SK-N-SH (cell line): ENCODE measurements at regions not wholly inside any gene's neighbourhood (a gene's known extent, or its start where the extent isn't known, plus 50 kb on each side); places are given as distances from the start of the nearest gene placed in this dataset.

Source experiments
- CTCF ChIA-PET: fragments of 300-600, 350-600 bp; formaldehyde crosslinking; extraction: SDS; loops from one replicate; lab custom pipeline; 2021; lab: Yijun Ruan, JAX
- POLR2A ChIA-PET: fragments of 350-600 bp; sonication (Branson Sonifier 250); formaldehyde crosslinking; extraction: SDS; loops from one replicate; lab custom pipeline; 2020; ENCODE audit warnings: antibody characterized with exemption, inconsistent platforms; lab: Yijun Ruan, JAX
- DNase-seq: peaks from one replicate; pipeline ENCODE4 v3.0.0; 2012
- H2AFZ ChIP-seq: fragments of 200-600 bp; sonication (generic); 2 replicates; pipeline ENCODE4 v1.8.1; 2016; ENCODE audit warnings: antibody characterized with exemption, mild to moderate bottlenecking, low read depth
- H3F3A ChIP-seq: fragments of 200-600 bp; sonication (generic); replicated peaks from 2 replicates; pipeline ENCODE3; 2016; ENCODE audit warnings: antibody characterized with exemption, mild to moderate bottlenecking; ENCODE audit not compliant: insufficient read depth
- H3K27ac ChIP-seq, 2 experiments: fragments of 200-500 bp in 1 of 2; fragments of 200-600 bp in 1 of 2; sonication (Bioruptor generic) in 1 of 2; sonication (generic), shearing (Covaris generic) in 1 of 2; 2 replicates each; pipeline versions ENCODE4 v1.5.1 to v1.6.1; 2014 to 2016; ENCODE audit warnings: low read depth in 2 of 2, inconsistent platforms in 1 of 2, low read length in 1 of 2, mild to moderate bottlenecking in 1 of 2, mixed read lengths in 1 of 2
- H3K27me3 ChIP-seq: fragments of 200-600 bp; sonication (generic), shearing (Covaris generic); 2 replicates; pipeline ENCODE4 v1.6.1; 2016; ENCODE audit warnings: mixed run types; ENCODE audit not compliant: insufficient read depth
- H3K36me3 ChIP-seq, 2 experiments: fragments of 200-500 bp in 1 of 2; fragments of 200-600 bp in 1 of 2; sonication (Bioruptor generic) in 1 of 2; sonication (generic) in 1 of 2; replicated peaks in 1 of 2; 2 replicates each; pipeline versions ENCODE3 to v1.5.1; 2014 to 2016; ENCODE audit warnings: low read length in 1 of 2, mild to moderate bottlenecking in 1 of 2; ENCODE audit not compliant: insufficient read depth in 2 of 2, control insufficient read depth in 1 of 2
- H3K4me1 ChIP-seq, 2 experiments: fragments of 200-500 bp in 1 of 2; fragments of 200-600 bp in 1 of 2; sonication (Bioruptor generic) in 1 of 2; sonication (generic), shearing (Covaris generic) in 1 of 2; 2 replicates each; pipeline versions ENCODE4 v1.5.1 to v1.6.1; 2014 to 2016; ENCODE audit warnings: low read depth in 1 of 2, low read length in 1 of 2, mixed run types in 1 of 2; ENCODE audit not compliant: insufficient read depth in 2 of 2, control insufficient read depth in 1 of 2
- H3K4me2 ChIP-seq: fragments of 200-600 bp; sonication (generic), shearing (Covaris generic); 2 replicates; pipeline ENCODE4 v1.6.1; 2017; ENCODE audit warnings: mixed run types
- H3K4me3 ChIP-seq, 2 experiments: fragments of 200-500 bp in 1 of 2; fragments of 200-600 bp in 1 of 2; sonication (Bioruptor generic) in 1 of 2; sonication (generic), shearing (Covaris generic) in 1 of 2; 2 replicates each; pipeline versions ENCODE4 v1.5.1 to v1.8.1; 2014 to 2016; ENCODE audit warnings: low read depth in 2 of 2, inconsistent platforms in 1 of 2, low read length in 1 of 2, mild to moderate bottlenecking in 1 of 2, mixed read lengths in 1 of 2, moderate library complexity in 1 of 2
- H3K79me2 ChIP-seq: fragments of 200-600 bp; sonication (generic); 2 replicates; pipeline ENCODE4 v1.8.1; 2017; ENCODE audit warnings: mild to moderate bottlenecking; ENCODE audit not compliant: insufficient read depth
- H3K9ac ChIP-seq: fragments of 200-600 bp; sonication (generic); 2 replicates; pipeline ENCODE4 v1.6.1; 2017; ENCODE audit warnings: mixed run types
- H3K9me2 ChIP-seq: fragments of 200-600 bp; sonication (generic); 2 replicates; pipeline ENCODE4 v1.6.1; 2017; ENCODE audit warnings: mixed run types
- H3K9me3 ChIP-seq: fragments of 200-600 bp; sonication (generic); 2 replicates; pipeline ENCODE4 v1.6.1; 2017; ENCODE audit warnings: mixed run types, mild to moderate bottlenecking, moderate library complexity
- H4K20me1 ChIP-seq: fragments of 200-600 bp; sonication (generic); 2 replicates; pipeline ENCODE4 v1.6.1; 2017; ENCODE audit warnings: mild to moderate bottlenecking, mixed run types; ENCODE audit not compliant: insufficient read depth
- CHD2 ChIP-seq: fragments of 150-350 bp; IDR thresholded peaks from 2 replicates; pipeline ENCODE4 v1.6.1; 2018; ENCODE audit warnings: low read length; ENCODE audit not compliant: partially characterized antibody
- ELF1 ChIP-seq: IDR thresholded peaks from 2 replicates; pipeline ENCODE4 v1.4.0; 2012
- EP300 ChIP-seq, 2 experiments: IDR thresholded peaks; 2 replicates each; pipeline versions ENCODE4 v1.4.0 to v1.6.1; 2012; ENCODE audit warnings: borderline replicate concordance in 1 of 2, low read depth in 1 of 2, low read length in 1 of 2
- EZH2phosphoT487 ChIP-seq: fragments of 200-600 bp; sonication (generic); IDR thresholded peaks from 2 replicates; pipeline ENCODE4 v1.6.1; 2017; ENCODE audit warnings: low read depth, mixed run types, mild to moderate bottlenecking, antibody characterized with exemption, moderate library complexity, borderline replicate concordance
- GABPA ChIP-seq: IDR thresholded peaks from 2 replicates; pipeline ENCODE4 v1.4.0; 2012; ENCODE audit warnings: low read depth, mild to moderate bottlenecking
- IRF3 ChIP-seq: fragments of 150-350 bp; IDR thresholded peaks from 2 replicates; pipeline ENCODE4 v1.6.1; 2016; ENCODE audit warnings: mild to moderate bottlenecking, low read depth, low read length
- MXI1 ChIP-seq: IDR thresholded peaks from 2 replicates; pipeline ENCODE4 v1.6.1; 2012; ENCODE audit warnings: mild to moderate bottlenecking, low read depth, low read length, improper control_type of control experiment
- PBX3 ChIP-seq: IDR thresholded peaks from 2 replicates; pipeline ENCODE4; 2012
- POLR2AphosphoS5 ChIP-seq: IDR thresholded peaks from 2 replicates; pipeline ENCODE4 v1.6.1; 2012; ENCODE audit warnings: low read depth, low read length
- SMC3 ChIP-seq: IDR thresholded peaks from 2 replicates; pipeline ENCODE4 v1.6.1; 2012; ENCODE audit warnings: low read depth, low read length, improper control_type of control experiment
- TEAD4 ChIP-seq: IDR thresholded peaks from 2 replicates; pipeline ENCODE4 v1.4.0; 2012; ENCODE audit warnings: mild to moderate bottlenecking, borderline replicate concordance; ENCODE audit not compliant: insufficient read depth
- USF1 ChIP-seq: IDR thresholded peaks from 2 replicates; pipeline ENCODE4 v1.4.0; 2012; ENCODE audit warnings: low read depth, borderline replicate concordance
- WGBS: methylation state at CpG from one replicate; pipeline ENCODE4 v1.1.6; 2017; ENCODE audit warnings: low lambda C conversion rate; 5-methylcytosine and 5-hydroxymethylcytosine counted together

GRCh38 chr9:85405566-85405950, 336.2 kb downstream of the AGTPBP1 start:
- WGBS = 30% methylated on average over 6 of the region's 6 CpGs
- Histone ChIP-seq H3F3A (peaks cover 3% of the 10 kb centered on the region), H3K9me3 (no peaks in the 10 kb centered on the region), H3K36me3 (no peaks in the 10 kb centered on the region), H3K27me3 (no peaks in the 10 kb centered on the region), H3K4me1 (peaks cover 5 to 17% of the 10 kb centered on the region in 2 experiments; a peak in 3 of 4 replicates), H2AFZ (no peak overlapping the region), H3K9ac (no peak overlapping the region), H3K4me2 (no peak overlapping the region), H3K9me2 (no peaks in the 10 kb centered on the region), H3K27ac (no peak overlapping the region; a peak in 2 of 4 replicates), H3K79me2 (no peaks in the 10 kb centered on the region), H4K20me1 (no peaks in the 10 kb centered on the region), H3K4me3 (no peak overlapping the region)
- ChIA-PET CTCF (interaction anchor here (0.6 to 2.3 kb wide), 3 partner anchors 18 to 1009 kb away, joined by 3 to 11 read pairs (median 4); no protein-coding TSS in a partner anchor), POLR2A (no interaction called here)
- no peak for DNase-seq
- TF ChIP-seq CHD2 (no peak), ELF1 (no peak), USF1 (no peak), POLR2AphosphoS5 (no peak), EP300 (IDR thresholded peaks at IDR 0.05; ENCODE audit: borderline replicate concordance in 1 of 2, low read depth in 1 of 2, low read length in 1 of 2) (no peak), MXI1 (no peak)

- Histone ChIP-seq H3K9ac (no peak overlapping the region), H3K27me3 (no peaks in the 10 kb centered on the region), H3K36me3 (no peaks in the 10 kb centered on the region), H3K4me2 (no peak overlapping the region), H3K4me3 (no peak overlapping the region), H3K79me2 (no peaks in the 10 kb centered on the region), H3K9me2 (no peaks in the 10 kb centered on the region), H2AFZ (no peak overlapping the region), H3F3A (peaks cover 3% of the 10 kb centered on the region), H3K9me3 (no peaks in the 10 kb centered on the region), H3K4me1 (peaks cover 5 to 17% of the 10 kb centered on the region in 2 experiments; a peak in 3 of 4 replicates), H3K27ac (no peak overlapping the region), H4K20me1 (no peaks in the 10 kb centered on the region)
- 56% methylated on average over 3 of the region's 3 CpGs for WGBS
- DNase-seq = no peak
- TF ChIP-seq EP300 (IDR thresholded peaks at IDR 0.05; ENCODE audit: borderline replicate concordance in 1 of 2, low read depth in 1 of 2, low read length in 1 of 2) = no peak
- TF ChIP-seq PBX3 = no peak
- no peak for TF ChIP-seq EZH2phosphoT487
- TF ChIP-seq TEAD4 = no peak
- TF ChIP-seq USF1 = no peak
- TF ChIP-seq IRF3 = no peak
- TF ChIP-seq GABPA = no peak
- TF ChIP-seq SMC3 = no peak
- ChIA-PET CTCF (interaction anchor here (0.6 to 2.3 kb wide), 5 partner anchors 17 to 1008 kb away, joined by 3 to 11 read pairs (median 4); no protein-coding TSS in a partner anchor), POLR2A (no interaction called here)
These were observed 336.7 kb downstream of the AGTPBP1 start for GRCh38 chr9:85404911-85405565.
